HG03196 (cell line): ENCODE measurements at regions not wholly inside any gene's neighbourhood (a gene's known extent, or its start where the extent isn't known, plus 50 kb on each side); places are given as distances from the start of the nearest gene placed in this dataset.
"Not testable (repeated sequence)": the region's sequence is repeated elsewhere in the genome, so short reads cannot be mapped to it uniquely, and the experiment has no call there.

Experiments
- ATAC-seq: cut with Tn5 transposase; IDR thresholded peaks from one replicate; pipeline ENCODE4 v1.9.1; 2021; ENCODE audit not compliant: unreplicated experiment

GRCh38 chr11:10973416-10973815, 115.6 kb upstream of the ZBED5 start:
- no peak for ATAC-seq

- no peak for ATAC-seq
Measured at GRCh38 chr11:10970926-10971325, 113.1 kb upstream of the ZBED5 start.

GRCh38 chr11:10969387-10969786, 111.5 kb upstream of the ZBED5 start:
- no peak for ATAC-seq

- not testable (repeated sequence) for ATAC-seq
Measured at GRCh38 chr11:10956884-10957283, 99.0 kb upstream of the ZBED5 start.

- ATAC-seq: no peak
Measured at GRCh38 chr11:10955616-10956015, 97.8 kb upstream of the ZBED5 start.

- ATAC-seq: no peak
Measured at GRCh38 chr11:10954184-10954583, 96.3 kb upstream of the ZBED5 start.

GRCh38 chr11:10952872-10953271, 95.0 kb upstream of the ZBED5 start:
- no peak for ATAC-seq

- not testable (repeated sequence) for ATAC-seq
Measured at GRCh38 chr11:10947935-10948334, 90.1 kb upstream of the ZBED5 start.

- no peak for ATAC-seq
Measured at GRCh38 chr11:10946072-10946471, 88.2 kb upstream of the ZBED5 start.

- no peak for ATAC-seq
Measured at GRCh38 chr11:10945196-10945595, 87.3 kb upstream of the ZBED5 start.

- ATAC-seq: no peak
Measured at GRCh38 chr11:10943968-10944367, 86.1 kb upstream of the ZBED5 start.

GRCh38 chr11:10942620-10943019, 84.8 kb upstream of the ZBED5 start:
- no peak for ATAC-seq

GRCh38 chr11:10941871-10942270, 84.0 kb upstream of the ZBED5 start:
- no peak for ATAC-seq

- ATAC-seq: no peak
Measured at GRCh38 chr11:10941414-10941813, 83.6 kb upstream of the ZBED5 start.

GRCh38 chr11:10938650-10939387, 81.0 kb upstream of the ZBED5 start:
- no peak for ATAC-seq

- no peak for ATAC-seq
Measured at GRCh38 chr11:10938231-10938630, 80.4 kb upstream of the ZBED5 start.

- no peak for ATAC-seq
Measured at GRCh38 chr11:10937385-10937771, 79.5 kb upstream of the ZBED5 start.

- ATAC-seq: no peak
Measured at GRCh38 chr11:10936626-10937384, 79.0 kb upstream of the ZBED5 start.

GRCh38 chr11:10935015-10935559, 77.2 kb upstream of the ZBED5 start:
- ATAC-seq: no peak

- no peak for ATAC-seq
Measured at GRCh38 chr11:10934293-10934860, 76.5 kb upstream of the ZBED5 start.

GRCh38 chr11:10933455-10934292, 75.8 kb upstream of the ZBED5 start:
- ATAC-seq: peak; percentile 81
